Liver (tissue), 3 donors: ENCODE measurements at regions not wholly inside any gene's neighbourhood (a gene's known extent, or its start where the extent isn't known, plus 50 kb on each side); places are given as distances from the start of the nearest gene placed in this dataset.

Source experiments
- CTCF ChIP-seq: fragments of 150-350 bp; IDR thresholded peaks from 2 replicates; pipeline ENCODE4 v1.5.1; 2017; ENCODE audit warnings: improper control_type of control experiment, low read depth, low read length; ENCODE audit not compliant: missing input control
- EGR1 ChIP-seq, 2 donors: IDR thresholded peaks; 2 replicates each; pipeline ENCODE4 v1.6.1; 2016 to 2018; ENCODE audit warnings: antibody characterized with exemption in 2 of 2, low read depth in 2 of 2
- FOXA1 ChIP-seq: IDR thresholded peaks from 2 replicates; pipeline ENCODE4 v1.6.1; 2016; ENCODE audit warnings: antibody characterized with exemption
- GABPA ChIP-seq, 2 donors: IDR thresholded peaks in 1 of 2; conservative IDR thresholded peaks in 1 of 2; 2 replicates each; pipeline ENCODE4 v1.6.1; 2016; ENCODE audit warnings: antibody characterized with exemption in 2 of 2, mild to moderate bottlenecking in 1 of 2, moderate library complexity in 1 of 2
- JUND ChIP-seq, 2 donors: IDR thresholded peaks; 2 replicates each; pipeline ENCODE4 v1.6.1; 2016; ENCODE audit warnings: antibody characterized with exemption in 2 of 2
- MAX ChIP-seq: IDR thresholded peaks from 2 replicates; pipeline ENCODE4 v1.6.1; 2016; ENCODE audit warnings: antibody characterized with exemption
- REST ChIP-seq: IDR thresholded peaks from 2 replicates; pipeline ENCODE4 v1.6.1; 2016; ENCODE audit warnings: antibody characterized with exemption, mild to moderate bottlenecking
- TAF1 ChIP-seq: conservative IDR thresholded peaks from 2 replicates; pipeline ENCODE4 v1.6.1; 2016; ENCODE audit warnings: antibody characterized with exemption, mild to moderate bottlenecking
- TF ChIP-seq, protein P1 (sequence below): IDR thresholded peaks from 2 replicates; pipeline ENCODE4 v1.6.1; 2016; ENCODE audit warnings: antibody characterized with exemption
- TF ChIP-seq, protein P2 (sequence below): IDR thresholded peaks from 2 replicates; pipeline ENCODE4 v1.6.1; 2016; ENCODE audit warnings: antibody characterized with exemption
- donor health status: healthy.
- donor health status: healthy.

DNA sequence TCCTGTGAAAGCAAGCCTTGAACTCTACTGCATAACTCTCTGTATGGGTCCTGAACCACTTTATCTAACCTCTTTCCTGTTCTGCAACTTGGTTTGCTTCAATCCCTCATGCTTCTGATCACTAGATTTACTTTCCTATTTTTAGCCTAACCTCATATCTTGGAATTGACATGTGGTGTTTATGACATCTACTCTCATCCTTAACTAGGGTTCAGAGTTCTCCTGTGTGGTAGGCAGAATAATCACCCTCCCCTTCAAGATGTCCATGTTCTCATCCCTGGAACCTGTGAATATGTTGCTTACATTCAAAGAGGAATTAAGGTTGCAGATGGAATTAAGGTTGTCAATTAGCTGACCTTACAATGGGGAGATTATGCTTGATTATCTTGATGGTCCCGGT is 67.4 kb upstream of the STXBP6 start:
- no peak for TF ChIP-seq CTCF
- TF ChIP-seq JUND (IDR thresholded peaks at IDR 0.05) = no peak
- no peak for TF ChIP-seq REST
- no peak for TF ChIP-seq TAF1
- no peak for TF ChIP-seq MAX
- TF ChIP-seq EGR1 (IDR thresholded peaks at IDR 0.05; ENCODE audit: low read depth in 2 of 2) = no peak
- TF ChIP-seq, protein P1, sequence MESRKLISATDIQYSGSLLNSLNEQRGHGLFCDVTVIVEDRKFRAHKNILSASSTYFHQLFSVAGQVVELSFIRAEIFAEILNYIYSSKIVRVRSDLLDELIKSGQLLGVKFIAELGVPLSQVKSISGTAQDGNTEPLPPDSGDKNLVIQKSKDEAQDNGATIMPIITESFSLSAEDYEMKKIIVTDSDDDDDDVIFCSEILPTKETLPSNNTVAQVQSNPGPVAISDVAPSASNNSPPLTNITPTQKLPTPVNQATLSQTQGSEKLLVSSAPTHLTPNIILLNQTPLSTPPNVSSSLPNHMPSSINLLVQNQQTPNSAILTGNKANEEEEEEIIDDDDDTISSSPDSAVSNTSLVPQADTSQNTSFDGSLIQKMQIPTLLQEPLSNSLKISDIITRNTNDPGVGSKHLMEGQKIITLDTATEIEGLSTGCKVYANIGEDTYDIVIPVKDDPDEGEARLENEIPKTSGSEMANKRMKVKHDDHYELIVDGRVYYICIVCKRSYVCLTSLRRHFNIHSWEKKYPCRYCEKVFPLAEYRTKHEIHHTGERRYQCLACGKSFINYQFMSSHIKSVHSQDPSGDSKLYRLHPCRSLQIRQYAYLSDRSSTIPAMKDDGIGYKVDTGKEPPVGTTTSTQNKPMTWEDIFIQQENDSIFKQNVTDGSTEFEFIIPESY = no peak
- TF ChIP-seq GABPA (IDR thresholded peaks at IDR 0.05 in 1 of 2, conservative IDR thresholded peaks at IDR 0.05 in 1 of 2) = no peak
- TF ChIP-seq FOXA1 = no peak
- TF ChIP-seq, protein P2, sequence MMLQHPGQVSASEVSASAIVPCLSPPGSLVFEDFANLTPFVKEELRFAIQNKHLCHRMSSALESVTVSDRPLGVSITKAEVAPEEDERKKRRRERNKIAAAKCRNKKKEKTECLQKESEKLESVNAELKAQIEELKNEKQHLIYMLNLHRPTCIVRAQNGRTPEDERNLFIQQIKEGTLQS = no peak
